Fibroblast of mammary gland (primary cell): ENCODE measurements at regions not wholly inside any gene's neighbourhood (a gene's known extent, or its start where the extent isn't known, plus 50 kb on each side); places are given as distances from the start of the nearest gene placed in this dataset.
"Not testable (repeated sequence)": the region's sequence is repeated elsewhere in the genome, so short reads cannot be mapped to it uniquely, and the experiment has no call there.

ENCODE experiments used
- DNase-seq: peaks from one replicate; pipeline ENCODE4 v3.0.0-alpha.2; 2010; ENCODE audit warnings: low read depth
- H3K4me3 ChIP-seq: 2 replicates; pipeline ENCODE4 v1.5.1; 2011; ENCODE audit warnings: low read depth, mild to moderate bottlenecking, low read length, moderate library complexity; ENCODE audit not compliant: control insufficient read depth
- TF ChIP-seq, protein P1 (sequence below): conservative IDR thresholded peaks from 2 replicates; pipeline ENCODE4 v1.5.1; 2011; ENCODE audit warnings: low read depth, low read length, inconsistent platforms; ENCODE audit not compliant: control insufficient read depth, insufficient read depth

DNA sequence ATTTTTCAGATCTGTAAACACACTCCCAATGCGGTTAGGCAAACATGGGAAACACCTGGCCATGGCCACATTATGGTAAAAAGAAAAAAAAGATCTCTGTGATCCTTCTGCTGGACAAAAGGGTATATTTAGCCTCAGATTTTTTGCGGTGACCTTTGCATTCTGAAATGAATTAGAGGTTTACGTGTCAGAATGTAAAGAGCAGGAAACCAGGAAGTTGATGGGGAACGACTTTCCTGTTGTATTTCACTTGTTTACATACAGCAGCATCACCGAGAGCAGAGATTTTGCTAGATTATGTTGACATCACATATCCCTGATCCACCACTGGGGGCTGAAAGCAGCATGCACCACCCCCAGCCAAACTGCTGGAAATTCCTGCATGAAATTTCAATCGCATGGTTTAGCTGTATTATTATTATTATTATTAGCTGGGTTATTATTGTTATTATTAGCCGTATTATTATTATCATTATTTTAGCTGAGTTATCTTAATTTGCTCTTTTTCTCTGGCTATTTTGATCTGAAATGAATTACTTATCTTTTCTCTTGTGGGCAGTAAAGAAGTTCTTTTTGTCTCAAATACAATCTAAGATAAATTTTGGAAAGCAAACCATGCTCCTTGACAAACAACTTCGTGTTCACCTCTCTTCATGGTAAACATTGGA, 189.4 kb downstream of the ZFP64 start:
- TF ChIP-seq, protein P1, sequence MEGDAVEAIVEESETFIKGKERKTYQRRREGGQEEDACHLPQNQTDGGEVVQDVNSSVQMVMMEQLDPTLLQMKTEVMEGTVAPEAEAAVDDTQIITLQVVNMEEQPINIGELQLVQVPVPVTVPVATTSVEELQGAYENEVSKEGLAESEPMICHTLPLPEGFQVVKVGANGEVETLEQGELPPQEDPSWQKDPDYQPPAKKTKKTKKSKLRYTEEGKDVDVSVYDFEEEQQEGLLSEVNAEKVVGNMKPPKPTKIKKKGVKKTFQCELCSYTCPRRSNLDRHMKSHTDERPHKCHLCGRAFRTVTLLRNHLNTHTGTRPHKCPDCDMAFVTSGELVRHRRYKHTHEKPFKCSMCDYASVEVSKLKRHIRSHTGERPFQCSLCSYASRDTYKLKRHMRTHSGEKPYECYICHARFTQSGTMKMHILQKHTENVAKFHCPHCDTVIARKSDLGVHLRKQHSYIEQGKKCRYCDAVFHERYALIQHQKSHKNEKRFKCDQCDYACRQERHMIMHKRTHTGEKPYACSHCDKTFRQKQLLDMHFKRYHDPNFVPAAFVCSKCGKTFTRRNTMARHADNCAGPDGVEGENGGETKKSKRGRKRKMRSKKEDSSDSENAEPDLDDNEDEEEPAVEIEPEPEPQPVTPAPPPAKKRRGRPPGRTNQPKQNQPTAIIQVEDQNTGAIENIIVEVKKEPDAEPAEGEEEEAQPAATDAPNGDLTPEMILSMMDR: peak; percentile 7
- peak; percentile 3 for DNase-seq

DNA sequence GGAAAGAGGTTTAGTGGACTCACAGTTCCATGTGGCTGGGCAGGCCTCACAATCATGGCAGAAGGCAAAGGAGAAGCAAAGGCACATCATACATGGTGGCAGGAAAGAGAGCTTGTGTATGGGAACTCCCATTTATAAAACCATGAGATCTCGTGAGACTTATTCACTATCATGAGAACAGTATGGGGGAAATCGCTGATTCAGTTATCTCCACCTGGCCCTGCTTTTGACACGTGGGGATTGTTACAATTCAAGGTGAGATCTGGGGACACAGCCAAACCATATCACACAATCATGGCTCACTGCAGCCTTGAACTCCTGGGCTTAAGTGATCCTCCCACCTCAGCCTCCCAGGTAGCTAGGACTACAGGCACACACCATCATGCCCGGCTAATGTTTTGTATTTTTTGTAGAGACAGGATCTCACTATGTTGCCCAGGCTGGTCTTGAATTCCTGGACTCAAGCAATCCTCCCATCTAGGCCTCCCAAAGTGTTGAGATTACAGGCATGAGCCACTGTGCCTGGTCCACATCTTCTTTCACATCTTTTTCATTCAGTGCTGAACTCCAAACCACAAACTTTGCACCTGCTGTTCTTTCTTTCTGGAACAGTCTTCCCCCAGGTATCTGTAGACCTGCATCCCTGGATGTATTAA, 194.2 kb downstream of the ZFP64 start:
- not testable (repeated sequence) for DNase-seq, H3K4me3 ChIP-seq

More for the DNA sequence above, 189.4 kb downstream of the ZFP64 start:
- H3K4me3 ChIP-seq: no peak overlapping the region

- peak; percentile 28 for DNase-seq
These were observed 193.2 kb upstream of the SALL4 start for GRCh38 chr20:51995551-51995951.

DNA sequence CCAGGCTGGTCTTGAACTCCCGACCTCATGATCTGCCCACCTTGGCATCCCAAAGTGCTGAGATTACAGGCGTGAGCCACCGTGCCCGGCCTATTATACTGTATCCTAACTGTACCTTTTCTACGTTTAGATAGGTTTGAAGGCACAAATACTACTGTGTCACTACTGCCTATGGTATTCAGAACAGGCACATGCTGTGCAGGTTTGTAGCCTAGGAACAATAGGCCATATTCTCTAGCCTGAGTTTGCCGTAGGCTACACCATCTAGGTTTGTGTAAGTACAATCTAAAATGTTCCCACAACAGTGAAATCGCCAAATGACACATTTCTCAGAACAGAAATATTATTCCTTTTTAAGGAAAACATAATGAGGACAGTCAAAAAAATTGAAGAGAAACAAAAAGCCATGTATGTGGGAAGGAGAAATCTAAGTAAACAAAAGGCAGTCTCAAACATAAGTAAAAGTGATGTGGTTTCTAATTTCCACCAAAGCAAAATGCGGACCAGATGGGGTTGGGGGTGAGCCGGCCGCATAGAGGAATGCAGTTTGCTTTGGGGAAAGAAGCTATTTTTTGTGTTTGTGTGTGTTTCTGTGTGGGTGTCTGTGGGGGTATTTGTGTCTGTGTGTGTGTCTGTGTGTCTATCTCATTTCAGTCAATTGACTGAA, 192.6 kb upstream of the SALL4 start:
- no peak overlapping the region for H3K4me3 ChIP-seq
- TF ChIP-seq, protein P1: no peak
- peak; percentile 10 for DNase-seq

More at GRCh38 chr20:51995551-51995951, 193.2 kb upstream of the SALL4 start:
- H3K4me3 ChIP-seq: no peak overlapping the region
- TF ChIP-seq, protein P1: no peak

GRCh38 chr20:51987812-51988211, 185.5 kb upstream of the SALL4 start:
- TF ChIP-seq, protein P1: no peak
- DNase-seq: no peak

GRCh38 chr20:51985013-51985415, 182.7 kb upstream of the SALL4 start:
- H3K4me3 ChIP-seq: no peak overlapping the region
- peak; percentile 96 for DNase-seq
- TF ChIP-seq, protein P1: no peak

More at GRCh38 chr20:51987812-51988211, 185.5 kb upstream of the SALL4 start:
- H3K4me3 ChIP-seq: no peak overlapping the region

DNA sequence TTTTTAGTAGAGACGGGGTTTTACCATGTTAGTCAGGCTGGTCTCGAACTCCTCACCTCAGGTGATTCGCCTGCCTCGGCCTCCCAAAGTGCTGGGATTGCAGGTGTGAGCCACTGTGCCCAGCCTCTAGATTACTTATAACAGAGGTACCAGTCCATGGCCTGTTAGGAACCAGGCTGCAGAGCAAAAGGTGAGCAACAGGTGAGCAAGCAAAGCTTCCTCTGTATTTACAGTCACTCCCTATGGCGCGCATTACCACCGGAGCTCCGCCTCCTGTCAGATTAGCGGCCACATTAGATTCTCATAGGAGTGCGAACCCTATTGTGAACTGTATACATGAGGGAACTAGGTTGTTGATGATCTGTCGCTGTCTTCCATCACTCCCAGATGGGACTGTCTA, 178.0 kb upstream of the SALL4 start:
- TF ChIP-seq, protein P1: no peak
- H3K4me3 ChIP-seq: no peak overlapping the region
- DNase-seq: no peak
